T-helper 9 cell (primary cell): ENCODE measurements at regions not wholly inside any gene's neighbourhood (a gene's known extent, or its start where the extent isn't known, plus 50 kb on each side); places are given as distances from the start of the nearest gene placed in this dataset.

ENCODE experiments used
- DNase-seq: peaks from one replicate; pipeline ENCODE4 v3.0.0-alpha.2; 2020

DNA sequence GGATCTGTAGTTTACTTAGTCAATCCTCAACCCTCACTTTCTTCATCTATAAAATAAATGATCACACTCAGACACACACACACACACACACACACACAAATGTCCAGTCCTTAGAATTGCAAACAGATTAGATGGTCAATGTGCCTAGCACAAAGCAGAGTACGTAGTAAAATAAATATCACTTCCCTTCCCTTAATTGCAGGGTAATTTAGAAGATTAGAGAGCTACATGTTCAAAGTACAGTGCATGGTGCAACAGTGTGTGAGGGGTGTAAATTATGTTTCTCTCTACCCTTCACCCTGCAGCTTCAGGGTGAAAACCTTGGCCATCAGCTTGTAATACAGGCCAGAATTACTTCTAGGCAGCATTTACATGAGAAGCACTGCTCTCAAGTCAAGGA lies 187.0 kb upstream of the GHITM start:
- DNase-seq, result no peak

DNA sequence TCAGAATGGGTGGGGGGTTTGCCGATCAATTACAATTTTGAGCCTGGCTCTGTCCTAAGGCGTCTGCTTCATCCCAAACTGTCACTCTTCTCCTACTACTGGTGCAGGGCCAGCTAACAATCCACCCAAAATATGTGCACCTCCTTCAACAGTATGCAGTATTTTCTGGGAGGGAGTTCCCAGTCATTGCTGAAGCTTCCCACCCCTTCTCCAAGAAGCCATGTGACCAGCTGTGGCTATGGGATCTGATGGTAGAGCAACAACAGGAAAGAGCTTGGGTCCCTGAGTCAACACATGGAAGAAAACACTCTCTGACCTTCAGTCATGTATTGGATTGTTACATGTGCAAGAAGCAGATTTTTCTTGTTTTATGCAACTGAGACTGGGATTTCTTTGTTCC lies 185.7 kb upstream of the GHITM start:
- DNase-seq, result no peak

DNA sequence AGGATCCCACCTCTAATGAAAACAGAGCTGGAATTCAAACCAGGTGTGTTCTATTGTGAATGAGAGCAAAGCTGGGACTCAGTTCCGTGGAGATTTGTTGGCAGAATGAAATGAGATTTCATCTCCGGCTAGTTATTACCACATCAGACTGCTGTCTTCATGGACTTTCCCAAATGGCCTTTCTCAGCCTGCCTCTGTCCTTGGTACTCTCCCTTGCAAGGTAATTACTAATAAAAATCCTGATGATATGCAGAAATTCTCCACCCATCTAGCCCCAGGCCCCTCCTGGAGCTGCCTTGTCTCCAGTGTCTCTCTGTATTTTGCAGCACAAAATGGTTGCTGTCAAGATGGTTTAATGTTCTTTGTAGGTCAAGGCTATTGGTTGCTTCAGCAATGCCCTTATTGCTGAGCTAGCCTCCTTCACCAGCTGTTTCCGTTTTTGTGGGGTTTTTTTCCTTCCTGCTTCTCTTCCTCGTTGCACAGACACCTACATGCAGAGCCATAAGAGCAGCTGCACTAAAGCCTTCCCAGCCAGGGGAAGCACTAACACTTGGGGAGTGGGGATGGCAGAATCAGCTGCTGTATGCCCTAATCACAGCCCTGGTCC lies 185.0 kb upstream of the GHITM start:
- DNase-seq, result no peak

DNA sequence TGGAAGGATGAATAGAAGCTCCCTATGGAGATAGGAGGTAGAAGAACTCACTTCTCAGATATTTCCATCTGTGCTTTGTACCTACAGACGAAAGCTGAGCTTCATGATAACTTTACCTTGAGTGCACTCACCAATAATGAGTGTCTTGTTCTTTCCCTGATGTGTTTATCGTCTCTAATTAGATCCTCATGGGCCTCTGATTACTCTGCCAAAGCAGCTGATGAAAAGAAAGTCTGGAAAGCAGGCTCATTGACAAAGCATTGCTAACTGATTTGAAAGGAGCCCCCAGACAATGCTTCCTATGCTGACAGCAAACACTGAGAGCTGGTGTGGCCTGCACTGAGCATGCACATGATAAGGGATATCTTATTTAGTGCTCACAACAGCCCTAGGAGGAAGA lies 183.9 kb upstream of the GHITM start:
- DNase-seq, result no peak

DNA sequence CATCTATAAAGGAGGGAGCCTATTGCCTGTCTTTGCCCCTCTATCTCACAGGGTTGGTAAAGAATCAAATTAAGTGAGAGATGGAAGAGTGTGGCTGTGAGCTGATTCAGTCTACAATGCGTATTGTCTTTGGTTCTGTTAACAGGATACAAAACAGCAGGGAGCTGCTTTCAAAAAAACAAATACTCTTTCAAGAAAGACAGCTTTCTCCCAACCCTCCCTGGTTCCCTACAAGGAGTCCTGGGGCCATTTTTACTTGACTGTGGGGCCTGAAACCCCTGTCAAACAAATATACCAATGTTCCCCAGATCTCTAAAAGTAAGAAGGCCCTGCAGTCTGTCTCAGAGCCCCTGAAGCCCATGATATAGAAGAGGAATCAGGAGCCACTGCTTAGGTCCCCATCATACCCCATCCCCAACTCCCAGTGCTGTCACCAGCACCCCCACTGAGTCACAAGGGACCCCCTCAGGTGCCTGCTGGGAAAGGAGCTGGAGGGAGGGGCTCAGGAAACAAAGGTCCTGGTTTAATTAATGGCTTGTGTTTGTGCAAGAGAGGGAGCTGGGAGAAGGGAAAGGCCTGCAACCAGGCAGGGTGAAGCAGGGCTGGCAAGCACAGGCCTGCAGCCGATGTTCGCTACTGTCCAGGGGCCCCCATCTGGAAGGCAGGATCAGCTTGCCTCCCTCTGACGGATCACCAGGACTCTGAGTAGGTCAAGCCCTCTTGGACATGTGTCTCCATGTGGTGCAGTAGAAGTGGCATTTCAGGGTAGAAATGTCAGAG lies 182.0 kb upstream of the GHITM start:
- no peak for DNase-seq

DNA sequence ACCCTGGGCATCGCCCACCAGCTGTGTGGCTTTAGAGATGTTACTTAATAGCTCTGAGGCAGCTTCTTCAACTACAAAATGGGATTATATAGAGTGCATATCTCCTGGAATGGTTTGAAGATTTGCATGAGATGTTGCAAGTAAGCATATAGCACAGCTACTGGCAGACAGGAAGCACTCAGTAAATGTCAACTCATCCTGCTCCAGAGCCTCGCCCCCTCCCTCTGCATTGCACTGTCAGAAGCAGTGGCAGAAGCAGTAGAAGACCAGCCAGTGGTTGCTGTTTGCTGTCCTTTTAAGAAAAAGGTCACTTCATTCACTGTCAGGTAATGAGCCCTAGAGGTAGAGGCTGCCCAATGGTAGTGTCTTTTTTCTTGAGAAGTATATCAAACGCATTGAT lies 180.0 kb upstream of the GHITM start:
- DNase-seq, result no peak

DNA sequence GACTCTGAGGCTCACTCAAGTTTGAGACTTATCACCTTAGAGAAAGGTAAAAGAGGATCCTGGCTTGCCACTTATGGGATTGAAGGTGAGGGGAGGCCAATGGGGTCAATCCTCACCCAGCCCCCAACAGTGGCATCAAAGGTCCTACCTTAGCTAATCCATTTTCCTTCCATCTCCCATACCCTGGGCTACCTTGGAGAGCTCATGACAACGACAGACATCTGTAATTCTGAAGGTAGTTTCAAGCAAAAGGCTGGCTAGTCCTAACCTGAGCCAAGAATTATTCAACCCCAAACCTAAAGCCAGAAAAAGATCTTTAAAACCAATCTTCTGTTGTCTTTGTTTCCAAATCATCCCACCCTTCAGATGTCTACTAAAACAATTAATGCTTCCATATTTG lies 179.2 kb upstream of the GHITM start:
- DNase-seq, result no peak

DNA sequence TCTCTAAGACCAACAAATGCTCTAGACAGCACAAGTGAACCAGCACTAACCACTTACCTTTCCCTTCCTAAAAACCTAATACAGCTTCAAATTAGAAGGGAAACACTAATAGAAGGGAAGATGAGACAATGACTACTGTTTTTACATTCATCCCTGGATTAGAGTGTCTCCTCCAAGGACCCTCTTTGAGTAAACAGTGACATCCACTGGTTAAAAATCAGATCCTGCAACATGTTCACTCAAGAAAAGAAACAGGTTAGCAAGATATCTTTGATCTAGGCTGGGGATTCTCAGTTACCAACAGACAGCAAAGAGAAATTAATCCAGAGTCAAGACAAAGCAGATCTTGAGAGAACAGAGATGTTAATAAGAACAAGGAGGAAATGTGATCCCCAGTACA lies 177.7 kb upstream of the GHITM start:
- no peak for DNase-seq

DNA sequence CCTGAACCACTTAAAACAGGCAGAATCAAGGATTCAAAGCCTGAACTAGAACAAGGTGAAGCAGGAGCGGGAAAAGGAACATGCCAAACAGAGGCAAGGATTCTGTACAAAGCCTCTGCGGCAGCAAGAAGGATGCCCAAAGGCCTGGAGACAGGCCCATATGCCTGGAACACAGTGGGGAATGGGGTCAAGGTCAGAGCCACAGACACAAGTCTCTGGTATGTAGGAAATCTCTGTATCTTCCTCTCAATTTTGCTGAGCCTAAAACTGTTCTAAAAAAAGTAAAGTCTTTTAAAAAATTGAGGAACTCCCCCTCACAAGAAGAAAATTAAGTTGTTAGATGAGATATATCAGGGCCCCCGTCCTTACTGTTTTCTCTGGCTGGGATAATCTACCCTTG lies 175.9 kb upstream of the GHITM start:
- DNase-seq, result no peak

DNA sequence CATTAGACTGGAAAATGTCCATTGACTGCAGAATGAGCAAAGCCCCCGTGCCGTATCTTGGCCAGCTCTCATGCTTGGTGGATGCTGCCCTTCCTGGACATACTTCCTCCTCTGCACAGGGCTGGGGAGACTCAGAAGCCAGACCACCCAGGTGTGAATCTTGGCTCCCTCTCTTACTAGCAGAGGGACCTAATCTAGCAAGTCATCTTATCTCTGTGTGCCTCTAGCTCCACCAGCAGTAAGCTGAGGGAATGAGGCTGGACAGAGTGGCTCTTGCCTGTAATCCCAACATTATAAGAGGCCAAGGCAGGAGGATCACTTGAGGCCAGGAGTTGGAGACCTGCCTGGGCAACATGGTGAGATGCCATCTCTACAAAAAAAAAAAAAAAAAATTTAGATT lies 173.8 kb upstream of the GHITM start:
- no peak for DNase-seq

DNA sequence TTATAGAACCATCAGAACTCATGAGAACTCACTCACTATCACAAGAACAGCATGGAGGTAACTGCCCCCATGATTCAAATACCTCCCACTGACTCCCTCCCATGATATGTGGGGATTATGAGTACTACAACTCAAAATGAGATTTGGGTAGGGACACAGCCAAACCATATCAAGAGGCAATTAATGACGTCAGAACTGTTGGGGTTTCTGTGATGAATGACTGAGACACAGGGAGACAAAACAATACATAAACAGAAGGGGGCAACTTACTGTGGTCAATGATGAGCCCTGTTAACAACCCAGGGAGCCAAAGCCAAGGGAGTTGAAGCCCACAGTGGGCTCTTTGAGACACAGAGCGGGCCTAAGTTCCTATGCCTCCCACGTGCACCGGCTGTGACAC lies 171.3 kb upstream of the GHITM start:
- no peak for DNase-seq

DNA sequence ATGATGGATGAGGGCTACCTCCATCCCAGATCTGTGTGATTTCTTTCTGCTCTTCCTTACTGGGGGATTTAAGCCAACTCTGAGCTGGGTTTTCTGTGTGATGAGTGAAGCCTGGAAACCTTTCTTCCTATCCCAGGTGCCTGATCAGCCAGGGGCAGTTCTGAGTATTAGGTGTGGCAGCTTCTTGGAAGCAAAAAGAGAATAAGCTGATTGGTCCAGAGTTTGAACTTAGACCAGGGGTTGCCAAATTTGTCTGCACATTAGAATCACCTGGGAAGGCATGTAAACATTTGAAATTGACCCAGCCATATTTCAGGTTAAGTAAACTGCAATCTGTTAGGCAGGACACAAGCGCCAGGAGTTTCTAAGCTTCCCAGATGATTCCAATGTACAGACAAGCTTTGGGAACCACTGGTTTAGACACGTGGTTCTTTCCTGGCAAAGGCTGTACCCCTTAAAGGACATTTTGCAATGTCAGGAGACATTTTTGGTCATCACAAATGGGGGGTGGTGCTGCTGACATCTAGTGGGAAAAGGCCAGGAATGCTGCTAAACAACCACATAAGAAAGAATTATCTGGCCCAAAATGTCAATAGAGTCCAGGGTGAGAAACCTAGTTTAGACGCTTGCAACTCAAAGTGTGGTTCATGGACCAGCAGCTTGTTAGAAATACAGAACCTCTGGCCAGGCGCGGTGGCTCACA lies 160.5 kb upstream of the GHITM start:
- no peak for DNase-seq

DNA sequence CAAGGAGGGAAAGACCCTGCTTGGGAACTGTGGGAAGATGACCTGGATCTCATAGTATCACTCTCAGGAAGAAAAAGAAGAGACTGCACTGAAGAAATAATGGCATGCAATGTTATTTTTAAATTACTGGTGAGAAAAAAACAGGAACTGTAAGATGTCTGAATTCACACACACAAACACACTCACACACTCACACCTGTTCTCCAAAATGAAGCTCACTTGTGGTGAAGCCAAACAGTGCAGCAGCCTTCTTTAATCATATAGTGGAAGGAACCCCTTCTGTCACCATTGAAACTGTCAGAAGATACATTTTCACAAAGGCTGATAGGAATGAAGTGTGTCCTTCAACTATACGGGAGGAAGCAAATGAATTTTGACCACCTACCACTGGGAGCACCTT lies 156.5 kb upstream of the GHITM start:
- no peak for DNase-seq

DNA sequence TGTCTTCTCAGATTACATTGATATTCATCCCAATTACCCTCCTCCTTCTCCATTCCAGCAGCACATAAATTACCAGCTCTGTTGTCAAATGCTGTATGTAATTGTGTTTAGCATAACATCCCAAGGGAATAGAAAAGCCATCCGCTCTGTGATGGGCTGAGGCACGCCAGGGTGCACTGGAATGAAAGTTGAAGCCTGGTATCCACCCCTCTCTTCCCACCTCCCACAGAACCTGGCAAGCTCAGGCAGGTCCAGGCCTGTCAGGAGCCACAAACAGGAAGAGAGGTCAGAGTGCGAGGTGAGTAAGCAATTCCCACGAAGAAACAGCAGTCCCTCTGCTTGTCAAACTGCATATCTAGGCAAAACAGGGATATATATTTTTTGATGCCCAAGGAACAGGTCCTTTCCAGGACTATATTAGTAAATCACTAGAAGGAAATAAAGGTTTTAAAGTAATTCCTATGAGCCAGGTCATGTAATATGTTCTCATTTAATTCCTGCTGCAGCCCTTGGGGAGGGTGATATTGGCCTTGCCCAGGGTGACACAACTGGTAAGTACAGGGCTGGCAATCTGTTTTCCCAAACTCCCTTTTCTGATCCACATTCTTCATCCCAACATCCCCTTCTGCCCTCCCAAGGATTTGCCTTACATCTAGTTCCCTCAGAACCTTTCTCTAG lies 155.6 kb upstream of the GHITM start:
- DNase-seq, result no peak

DNA sequence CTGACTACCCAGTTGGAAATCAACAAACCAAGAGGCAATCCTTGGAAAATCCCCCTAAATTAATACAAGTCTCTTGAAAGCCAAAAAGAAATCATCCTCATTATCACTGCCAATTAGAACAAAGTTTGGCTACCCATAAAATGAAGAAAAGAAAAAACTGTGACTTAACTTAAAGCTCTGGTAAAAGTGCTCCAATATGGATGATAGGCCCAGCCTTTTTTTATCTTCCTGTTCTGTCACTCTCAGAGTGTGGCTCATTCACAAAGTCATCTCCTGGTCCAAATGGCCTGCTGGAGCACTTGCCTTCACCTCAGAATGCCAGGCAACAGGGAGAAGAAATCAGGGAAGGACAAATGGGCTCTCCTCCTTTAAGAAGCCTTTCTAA lies 155.1 kb upstream of the GHITM start:
- DNase-seq, result no peak

DNA sequence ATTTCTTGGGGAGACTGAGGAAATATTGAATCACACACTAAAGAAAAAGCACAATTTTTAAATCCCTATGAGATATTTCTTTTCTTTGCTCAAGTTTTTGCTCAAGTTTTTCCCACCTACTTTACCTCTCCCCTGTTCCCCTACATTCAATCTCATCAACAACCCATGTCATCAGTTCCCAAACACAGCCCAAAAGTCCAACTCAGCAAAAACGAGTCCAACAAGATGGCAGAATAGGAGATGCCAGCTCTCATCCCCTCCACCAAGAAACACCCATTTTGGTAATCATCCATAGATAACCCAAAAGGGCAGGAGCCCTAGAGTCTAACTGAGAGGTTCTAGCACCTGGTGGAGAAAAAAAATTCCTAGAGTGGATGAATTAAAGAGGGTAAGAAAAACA lies 152.5 kb upstream of the GHITM start:
- no peak for DNase-seq

DNA sequence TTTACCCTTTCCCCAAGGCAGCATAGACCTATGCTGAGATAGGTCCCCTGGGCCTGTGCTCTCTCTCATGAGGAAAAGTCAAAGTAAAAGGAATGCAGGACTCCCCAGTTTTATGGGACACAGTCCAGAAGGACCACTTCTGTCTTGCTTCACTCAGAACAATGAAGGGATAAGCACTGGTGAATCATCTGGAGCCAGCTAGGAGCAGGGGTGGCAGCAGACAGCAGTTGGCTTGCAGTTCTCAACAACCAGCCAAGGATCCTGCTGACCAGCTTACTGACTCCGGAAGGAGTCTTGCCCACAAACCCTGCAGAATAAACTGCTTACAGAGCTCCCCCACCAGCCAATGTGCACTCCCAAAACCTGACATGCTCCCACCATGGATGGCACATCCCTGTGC lies 152.1 kb upstream of the GHITM start:
- DNase-seq, result no peak

DNA sequence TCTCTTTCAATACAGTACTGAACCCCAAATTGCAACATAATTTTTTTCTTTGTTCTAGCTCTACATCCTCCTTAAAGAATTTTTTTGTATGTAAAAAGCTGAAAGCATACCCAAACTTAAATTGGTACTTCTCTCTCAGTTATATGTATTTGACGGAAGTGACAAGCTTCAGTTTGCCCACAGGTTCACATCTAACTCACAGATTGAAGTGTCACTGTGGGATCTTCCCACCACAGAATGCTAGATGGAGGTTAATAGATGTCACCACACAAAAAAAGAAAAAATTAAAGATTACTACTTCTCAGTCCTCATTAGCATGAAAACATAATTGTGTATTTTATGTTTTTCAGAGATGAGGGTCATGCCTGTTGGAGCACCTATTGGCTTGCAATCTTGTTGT lies 150.9 kb upstream of the GHITM start:
- DNase-seq, result no peak

DNA sequence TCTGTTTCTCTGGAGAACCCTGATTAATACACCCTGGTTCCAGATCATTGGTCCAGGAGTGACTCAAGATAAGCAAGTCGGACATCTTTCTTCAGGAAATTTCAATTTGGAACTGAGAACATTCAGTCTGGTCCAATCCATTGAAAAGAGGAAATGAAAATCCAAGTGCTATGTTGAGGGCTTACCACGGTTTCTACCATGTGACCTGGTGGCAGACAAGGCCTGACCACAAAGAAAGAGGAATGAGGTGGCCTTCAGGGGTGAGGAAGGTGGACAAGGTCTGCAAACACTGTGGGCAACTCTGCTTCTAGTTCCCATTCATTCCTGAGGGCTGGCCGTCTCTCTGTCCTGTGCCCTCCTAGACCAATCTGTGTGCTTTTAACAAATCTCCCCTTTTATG lies 149.2 kb upstream of the GHITM start:
- DNase-seq, result no peak

DNA sequence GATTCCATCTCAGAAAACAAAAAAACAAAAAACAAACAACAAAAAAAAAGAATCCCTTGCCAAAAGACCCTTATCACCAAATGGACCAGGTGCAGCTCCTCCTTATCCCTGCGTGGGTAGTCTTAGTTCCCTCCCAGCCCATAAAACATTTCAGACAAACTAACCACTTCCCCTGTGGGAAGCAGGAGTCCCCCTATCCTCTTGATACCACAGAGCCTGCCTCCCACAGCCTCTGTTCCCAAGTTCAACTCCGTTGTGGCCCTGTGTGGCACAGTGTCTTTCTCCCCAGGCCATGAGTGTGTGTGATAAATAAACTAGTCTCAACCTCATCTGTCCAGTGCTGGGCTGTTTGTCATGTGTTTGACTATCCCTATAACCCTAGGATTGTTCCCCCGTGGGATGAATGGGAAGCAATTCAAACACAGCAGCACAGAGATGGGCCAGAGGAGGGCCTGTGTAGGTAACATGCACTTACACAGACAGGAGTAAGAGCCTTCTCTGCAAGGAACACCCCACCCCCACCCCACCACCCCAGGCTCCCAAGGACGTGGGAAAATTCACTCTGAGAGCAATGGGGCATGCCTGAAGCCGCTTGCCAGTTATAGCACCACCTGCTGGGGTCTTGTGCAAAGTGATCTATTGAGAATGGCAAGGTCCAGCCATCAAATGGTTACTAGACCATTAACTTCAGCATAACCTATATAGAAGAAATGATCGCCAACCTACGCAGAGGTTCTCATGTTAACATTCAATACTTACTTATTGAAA lies 147.1 kb upstream of the GHITM start:
- no peak for DNase-seq

DNA sequence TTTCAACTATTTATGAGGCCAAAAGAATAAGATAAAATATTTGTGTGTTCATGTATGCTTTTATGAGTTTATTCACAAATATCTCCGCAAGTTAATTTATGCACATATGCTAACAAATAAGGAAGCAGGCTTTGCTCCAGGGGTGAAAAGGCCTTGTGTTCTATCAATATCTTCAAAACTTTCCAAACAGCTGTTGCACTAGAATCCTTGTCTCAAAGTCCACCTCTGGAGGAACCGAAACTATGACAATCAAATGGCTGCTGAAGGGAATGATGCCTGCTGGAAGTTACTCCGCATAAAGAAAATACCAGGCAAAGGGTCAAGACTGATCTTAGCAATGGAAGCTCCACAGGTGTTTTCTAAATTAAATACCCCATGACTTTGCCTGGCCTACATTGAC lies 145.0 kb upstream of the GHITM start:
- DNase-seq, result no peak

DNA sequence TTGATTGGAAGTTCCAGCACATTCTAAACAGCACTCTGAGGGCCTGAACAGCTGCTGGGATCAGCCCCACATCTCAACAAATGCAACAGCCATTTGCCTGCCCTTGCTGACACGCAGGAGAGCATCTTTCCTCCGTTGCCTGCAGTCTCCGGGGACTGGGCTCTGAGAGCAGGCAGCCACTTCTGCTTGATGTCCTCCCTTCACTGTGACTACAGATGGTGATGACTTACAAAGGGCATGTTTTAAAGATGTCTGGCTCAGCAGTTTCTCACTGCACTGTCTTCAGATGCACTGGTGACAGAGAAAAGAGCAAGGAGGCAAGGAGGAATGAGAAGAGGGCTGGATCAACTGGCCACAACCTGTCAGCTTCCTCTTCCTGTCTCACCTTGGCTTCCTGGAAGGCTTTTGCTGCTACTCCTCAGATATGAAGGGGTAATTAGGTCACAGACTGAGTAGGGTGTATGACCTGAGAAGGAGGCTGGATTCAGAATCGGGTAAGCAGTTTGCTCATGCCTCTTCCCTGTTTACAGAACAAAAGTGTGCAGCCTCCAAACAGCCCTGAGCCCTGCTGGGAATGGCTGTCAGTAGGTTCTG lies 143.5 kb upstream of the GHITM start:
- DNase-seq, result no peak

DNA sequence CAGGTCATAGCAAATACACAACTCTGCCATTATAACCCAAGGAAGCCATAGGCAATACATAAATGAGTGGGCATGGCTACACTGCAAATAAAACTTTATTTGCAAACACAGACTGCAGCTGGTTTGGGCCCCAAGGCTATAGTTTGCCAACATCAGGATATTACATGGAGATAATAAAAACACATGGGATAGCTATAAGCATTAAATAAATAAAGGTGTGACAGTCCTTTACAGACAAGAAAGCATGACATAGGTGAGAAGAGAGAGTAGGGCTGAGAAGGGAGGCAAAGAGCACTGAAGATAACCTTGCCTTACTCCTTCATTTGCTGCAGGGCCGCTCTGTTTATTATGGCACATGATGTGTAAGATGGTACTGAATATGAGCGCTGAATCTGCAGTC lies 135.1 kb upstream of the GHITM start:
- no peak for DNase-seq
